Activated CD4-positive, alpha-beta T cell treated with anti-CD3 and anti-CD28 coated beads for 24 hours (primary cell): ENCODE measurements at regions not wholly inside any gene's neighbourhood (a gene's known extent, or its start where the extent isn't known, plus 50 kb on each side); places are given as distances from the start of the nearest gene placed in this dataset.
"Not testable (repeated sequence)": the region's sequence is repeated elsewhere in the genome, so short reads cannot be mapped to it uniquely, and the experiment has no call there.

ENCODE experiments used
- DNase-seq, 2 donors: peaks; one replicate each; pipeline ENCODE4 v3.0.0-alpha.2; 2020; ENCODE audit warnings: low read depth in 2 of 2

DNA sequence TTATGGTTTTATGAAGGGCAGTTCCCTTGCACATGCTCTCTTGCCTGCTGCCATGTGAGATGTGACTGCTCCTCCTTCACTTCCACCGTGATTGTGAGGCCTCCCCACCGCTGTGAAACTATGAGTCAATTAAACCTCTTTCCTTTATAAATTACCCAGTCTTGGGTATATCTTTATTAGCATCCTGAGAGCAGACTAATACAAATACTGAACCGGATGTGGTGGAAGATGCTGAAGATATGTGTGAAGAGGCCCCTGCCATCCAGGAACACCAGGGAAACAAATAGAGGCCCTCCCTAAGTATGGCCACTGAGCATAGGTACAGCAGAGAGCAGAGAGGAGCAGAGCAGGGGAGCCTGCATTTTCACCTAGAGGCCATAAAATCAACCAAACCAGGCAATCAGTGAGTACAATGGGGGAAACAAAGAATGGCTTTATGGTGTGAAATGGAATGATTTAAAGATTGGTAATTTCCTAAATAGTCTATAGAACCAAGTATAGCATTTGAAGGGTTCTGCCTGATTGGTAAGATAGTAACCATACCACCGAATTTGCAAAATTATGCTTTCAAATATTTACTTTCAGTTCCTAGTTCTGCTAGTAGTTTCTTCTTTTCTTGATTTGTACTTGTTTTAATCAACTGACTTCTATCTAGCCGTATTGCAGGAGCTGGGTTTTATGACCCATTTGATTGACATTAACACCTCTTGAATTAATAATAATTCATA, 421.6 kb downstream of the IRX1 start:
- no peak for DNase-seq

DNA sequence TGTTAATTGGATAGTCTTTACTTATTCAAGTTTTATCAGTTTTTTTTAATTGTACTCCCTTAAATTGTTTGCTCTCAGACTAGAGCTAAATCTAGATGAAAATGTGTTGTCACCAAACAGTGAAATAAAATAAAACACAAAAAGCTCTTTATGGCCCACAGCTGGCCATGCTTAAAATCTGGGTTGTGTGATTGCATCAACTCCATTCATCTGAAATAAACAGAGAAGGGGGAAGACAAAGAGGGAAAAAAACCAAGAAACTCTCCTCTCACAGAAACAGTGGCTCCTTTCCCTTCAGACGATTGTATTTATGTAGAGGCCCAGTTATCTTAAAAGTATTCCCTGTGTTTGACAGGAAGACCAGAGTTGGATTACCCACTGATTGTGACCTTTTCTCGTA, 422.4 kb downstream of the IRX1 start:
- DNase-seq: no peak

DNA sequence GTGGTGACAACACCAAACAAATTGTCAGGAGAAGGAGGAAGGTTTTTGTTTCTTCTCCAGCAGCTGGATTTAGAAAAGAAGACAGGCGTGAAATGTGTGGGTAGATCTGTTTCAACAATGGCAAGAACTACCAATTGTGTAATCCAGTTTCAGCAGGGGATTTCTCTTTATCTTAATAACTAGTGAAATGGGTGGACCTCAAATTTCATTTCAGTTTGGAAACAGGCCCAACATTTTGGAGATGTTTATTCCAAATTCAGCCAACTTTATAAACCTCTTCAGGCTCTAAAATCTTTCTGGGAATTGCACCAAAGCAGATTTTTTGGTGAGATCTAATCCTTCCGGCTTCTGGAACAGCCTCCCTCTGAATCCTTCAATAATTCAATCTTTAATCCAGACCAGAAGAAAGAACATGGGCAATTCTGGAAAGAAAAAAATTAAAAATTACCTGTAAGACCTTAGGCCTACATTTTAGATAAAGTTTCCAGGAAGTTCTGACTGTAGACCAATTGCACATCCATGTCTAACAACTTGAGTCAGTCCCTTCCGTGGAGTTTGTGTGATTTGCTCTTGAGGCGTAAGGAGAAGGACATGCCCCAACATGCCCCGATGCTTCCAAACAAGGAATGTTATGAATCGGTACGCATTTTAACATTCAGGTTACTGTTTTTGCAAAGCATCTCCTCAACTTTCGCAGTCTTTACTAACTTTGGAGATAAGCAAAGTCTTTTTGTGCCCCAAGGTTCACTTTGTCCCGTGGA, 423.6 kb downstream of the IRX1 start:
- DNase-seq: no peak

DNA sequence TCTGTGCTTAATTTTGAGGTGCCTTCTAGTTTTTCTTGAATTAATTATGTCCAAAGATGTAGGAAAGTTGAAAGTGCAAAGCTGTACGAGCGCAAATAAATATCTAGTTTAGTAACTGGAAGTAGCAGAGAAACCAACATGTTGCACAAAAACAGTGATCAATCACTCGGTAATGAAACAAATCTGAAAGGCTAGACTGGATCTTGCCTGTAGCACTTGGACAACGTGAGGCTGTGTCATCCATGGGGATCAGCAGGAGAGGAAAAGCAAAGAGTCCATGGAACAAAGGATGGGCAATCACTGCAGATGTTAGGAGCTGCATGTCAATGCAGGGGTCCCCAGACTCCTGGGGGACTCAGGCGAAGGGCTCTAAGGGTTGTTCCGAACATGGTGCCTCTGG, 424.2 kb downstream of the IRX1 start:
- DNase-seq: no peak

DNA sequence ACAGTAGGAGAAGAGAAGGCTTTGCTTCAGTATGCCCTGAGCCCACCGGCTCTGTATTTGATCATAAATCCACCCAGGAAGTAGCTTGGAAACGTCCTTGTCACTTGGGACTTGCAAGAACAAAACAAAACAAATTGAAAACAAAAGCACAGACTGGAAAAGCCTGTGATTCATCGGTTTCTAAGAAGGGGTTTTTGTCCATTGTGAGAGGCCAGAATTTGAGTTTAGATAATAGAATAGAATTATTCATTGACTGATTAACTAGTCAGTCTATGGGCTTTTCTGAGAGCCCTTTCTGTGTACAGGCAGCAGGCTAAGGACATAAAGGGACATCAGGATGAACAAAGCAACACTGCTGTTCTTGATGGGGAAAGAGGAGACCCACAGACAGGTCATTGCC, 424.8 kb downstream of the IRX1 start:
- DNase-seq: no peak

DNA sequence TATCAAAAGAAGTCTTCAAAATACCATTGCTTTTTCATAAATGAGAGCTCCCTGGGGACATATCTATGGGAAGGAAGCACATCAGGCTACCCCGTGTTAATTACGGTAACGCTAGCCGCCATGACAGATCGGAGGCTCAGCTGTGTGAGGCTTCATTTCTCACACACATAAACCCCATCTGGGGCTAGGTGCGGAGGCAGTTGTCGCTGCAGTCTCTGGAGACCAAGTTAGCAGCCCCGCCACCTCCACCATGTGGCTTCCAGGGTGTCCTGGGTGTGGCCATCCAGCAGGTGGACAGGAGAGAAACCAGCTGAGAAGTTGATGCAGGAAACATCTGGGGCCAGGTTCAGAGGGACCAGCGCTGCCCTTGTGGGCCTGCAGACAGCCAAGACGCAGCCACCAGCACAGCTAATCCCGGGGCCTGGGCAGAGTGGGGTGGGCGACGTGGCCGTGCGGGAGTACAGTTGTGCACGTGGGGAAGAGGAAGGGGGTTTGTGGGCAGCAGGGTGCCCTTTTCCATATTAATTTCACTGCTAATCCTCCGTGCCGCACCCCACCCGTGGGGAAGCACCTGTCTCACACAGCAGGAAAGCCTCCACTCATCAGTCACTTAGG, 426.5 kb downstream of the IRX1 start:
- no peak for DNase-seq

DNA sequence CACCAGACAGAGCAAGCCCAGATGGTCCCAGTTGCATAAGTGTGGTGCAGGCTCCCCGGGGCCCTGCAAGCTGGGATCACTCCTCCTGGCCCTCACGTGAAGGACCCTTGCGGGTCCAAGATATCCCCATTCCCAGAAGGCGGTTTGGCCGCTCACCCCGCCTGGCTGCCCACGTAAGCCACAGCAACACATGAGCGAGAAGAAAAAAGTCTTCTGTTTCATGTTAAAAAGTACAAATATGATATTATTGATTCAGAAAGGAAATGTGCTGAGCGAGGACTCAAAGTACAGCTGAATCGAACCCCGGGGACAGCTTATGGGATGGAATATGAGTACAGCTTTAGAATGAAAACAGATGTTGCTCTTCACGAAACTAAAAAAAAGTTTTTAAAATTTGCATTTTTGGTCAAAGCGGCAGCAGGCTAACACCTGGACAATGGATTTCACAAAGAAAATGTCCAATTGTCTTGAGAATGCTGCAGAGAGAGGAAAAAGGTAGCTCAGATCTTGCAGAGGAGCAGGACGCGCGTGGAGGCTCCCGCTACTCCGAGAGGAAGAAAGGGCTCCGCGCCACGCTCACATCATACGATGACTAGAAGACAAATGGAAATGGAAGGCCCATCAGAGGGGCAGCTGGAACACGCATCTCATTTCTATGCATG, 427.6 kb downstream of the IRX1 start:
- DNase-seq: no peak

DNA sequence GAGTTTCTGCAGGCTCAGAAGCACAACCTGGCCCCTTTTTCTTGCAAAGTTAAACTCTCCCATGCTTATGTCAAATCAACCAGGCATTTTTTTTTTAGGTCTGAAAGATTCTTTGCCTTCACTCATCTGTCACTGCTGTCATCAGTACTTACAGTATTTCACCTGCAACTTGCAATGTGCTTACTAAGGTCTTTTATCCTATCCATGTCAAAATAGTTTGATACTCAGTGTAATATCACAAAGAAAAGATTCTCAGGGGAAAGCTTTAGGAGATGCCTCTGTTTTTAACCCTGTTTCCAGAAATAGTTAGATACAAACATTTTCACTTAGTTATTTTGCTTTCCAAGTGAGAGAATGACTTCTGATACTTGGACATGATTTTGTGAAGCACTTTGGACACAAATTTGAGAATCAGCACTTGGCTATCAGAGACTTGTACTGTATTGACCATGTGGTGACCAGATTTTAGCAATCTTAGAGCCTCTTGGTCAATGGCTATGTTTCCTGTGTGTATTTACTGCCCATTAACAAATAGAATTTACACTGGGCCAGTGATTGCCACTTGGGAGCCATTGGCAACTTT, 428.2 kb downstream of the IRX1 start:
- no peak for DNase-seq

DNA sequence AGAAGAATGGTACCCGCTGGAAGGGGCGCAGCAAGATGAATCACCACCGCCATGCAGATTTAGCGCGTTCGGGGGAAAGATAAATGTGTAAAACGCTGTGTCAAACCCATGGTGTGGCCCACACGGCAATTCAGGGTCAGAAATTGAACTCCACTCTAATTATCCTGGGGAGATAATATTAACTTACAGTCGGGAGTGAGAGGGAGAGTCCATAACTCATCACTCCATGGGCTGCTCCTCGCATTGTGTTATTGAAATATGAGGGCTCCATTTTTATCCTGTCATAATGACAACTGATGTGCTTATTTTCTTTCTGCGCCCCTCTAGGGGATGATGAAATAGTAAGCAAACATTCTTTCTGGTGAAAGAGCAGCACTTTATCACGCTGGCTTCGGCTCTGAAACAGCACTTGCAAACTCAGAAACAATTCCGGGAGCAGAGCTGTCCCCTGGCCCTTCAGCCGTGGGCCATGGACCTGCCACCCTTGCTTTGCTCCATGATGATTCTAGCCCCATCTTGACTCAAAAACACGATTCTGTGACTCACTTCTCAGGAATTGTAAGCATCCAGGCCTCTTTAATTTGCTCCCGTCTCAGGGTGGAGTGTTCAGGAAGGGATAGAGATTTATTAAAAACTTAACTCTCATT, 431.6 kb downstream of the IRX1 start:
- no peak for DNase-seq

DNA sequence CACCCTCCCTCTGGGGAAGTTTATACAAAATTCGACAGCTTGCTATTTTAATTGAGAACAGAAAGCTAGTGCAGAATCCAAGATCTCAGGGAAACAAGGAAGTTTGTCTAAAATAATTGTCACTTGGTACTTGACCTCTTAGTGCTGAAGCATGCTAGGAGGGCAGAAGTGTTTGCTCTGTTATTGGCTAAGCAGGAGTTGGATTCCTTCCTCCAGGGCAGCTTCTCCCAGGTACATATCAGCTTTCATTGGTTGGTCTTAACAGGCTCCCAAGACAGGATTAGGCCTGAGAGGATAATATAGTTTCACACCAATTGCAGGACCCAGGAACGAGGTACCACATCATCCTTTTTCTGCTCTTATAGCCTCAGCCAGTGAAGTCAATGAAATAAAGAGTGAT, 432.8 kb downstream of the IRX1 start:
- no peak for DNase-seq

DNA sequence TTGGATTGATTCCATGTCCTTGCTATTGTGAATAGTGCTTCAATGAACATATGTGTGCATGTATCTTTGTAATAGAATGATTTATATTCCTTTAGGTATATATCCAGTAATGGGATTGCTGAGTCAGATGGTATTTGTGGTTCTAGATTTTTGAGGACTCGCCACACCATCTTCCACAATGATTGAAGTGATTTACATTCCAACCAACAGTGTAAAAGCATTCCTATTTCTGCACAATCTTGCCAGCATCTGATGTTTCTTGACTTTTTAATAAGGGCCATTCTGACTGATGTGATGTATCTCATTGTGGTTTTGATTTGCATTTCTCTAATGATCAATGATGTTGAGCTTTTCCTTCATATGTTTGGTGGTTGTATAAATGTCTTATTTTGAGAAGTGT, 437.9 kb downstream of the IRX1 start:
- not testable (repeated sequence) for DNase-seq

DNA sequence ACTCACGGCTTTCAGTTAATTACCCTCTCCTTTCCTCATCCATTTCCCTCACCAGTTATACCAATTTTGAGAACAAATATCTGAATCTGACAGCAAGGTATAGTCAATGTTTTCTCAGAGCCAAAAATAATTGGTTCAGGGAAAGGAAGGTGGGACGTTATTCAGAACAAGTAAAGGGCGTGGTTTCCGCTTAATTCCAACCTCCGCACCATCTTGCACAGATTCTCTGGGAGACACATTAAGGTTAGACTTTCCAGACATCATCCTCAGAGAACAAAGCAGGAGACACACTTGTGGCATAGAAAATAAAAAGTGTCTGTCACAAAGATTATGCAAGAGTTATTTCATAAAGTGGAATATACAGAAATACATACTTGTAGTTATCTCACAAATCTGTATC, 441.2 kb downstream of the IRX1 start:
- no peak for DNase-seq

DNA sequence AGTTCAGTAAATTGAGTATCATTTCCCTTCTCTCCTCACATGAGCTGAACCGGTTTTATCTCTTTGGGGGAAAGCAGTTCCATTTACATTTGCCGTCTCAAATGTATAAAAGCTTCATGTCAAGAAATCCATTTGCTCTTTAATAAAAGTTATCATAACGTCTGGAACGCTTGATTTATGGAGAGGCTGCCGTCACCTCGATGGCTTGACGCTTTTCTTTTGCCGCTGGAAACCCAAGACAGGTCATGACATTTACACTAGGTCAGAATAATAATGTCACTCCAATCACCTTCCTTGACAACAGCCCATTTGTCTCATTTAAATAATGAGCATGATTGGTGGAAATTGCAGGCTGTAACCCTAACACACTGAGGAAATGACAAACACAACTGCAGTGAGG, 443.4 kb downstream of the IRX1 start:
- no peak for DNase-seq

DNA sequence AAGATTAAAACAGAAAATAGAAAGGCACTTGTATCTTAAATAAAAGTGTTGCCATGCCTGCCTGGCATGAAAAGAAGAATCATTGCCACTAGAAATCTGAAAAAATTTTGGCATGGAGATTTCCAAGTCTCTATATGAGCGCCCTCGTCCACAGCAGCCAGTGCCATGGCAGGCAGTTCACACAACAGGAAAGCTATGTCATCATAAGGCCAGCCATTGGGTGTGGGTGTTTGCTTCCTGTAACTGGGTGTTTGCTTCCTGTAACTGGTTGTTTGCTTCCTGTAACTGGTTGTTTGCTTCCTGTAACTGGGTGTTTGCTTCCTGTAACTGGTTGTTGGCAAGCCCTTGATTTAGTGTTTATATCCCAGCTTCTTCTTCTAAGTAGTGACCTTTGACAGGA, 446.7 kb downstream of the IRX1 start:
- no peak for DNase-seq

DNA sequence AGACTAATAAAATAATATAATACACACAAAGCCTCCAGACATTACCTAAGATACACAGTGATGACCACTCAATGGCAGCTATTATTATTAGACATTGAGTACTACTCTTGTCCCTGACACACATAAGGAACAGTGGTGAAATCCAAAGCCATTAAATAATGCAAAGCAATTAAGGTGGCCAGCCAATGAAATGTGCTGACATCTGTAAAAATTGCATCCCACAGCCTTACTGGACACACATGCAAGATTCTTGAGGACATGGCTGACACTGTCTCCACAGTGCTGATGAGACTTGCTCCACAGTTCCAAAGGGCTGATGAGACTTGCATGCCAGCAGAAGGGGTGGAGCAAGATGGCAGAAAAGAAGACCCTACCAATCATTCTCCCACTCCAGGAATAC, 447.5 kb downstream of the IRX1 start:
- no peak for DNase-seq

DNA sequence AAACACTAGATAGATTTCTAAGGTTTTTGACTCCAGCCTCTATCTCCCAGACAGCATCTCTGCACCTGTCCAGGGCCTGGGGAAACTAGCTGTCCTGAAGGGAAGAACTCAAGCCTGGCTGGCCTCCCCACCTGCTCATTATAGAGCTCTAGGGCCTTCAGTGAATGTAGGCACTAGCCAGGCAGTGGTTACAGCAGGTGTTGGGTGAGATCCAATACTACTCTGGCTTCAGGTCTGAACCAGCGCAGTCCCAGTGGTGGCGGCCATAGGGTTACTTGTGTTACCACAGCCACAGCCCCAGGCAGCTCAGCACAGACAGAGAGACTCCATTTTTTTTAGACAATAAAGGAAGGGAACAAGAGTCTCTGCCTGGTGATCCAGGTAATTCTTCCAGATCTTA, 449.2 kb downstream of the IRX1 start:
- DNase-seq: no peak

DNA sequence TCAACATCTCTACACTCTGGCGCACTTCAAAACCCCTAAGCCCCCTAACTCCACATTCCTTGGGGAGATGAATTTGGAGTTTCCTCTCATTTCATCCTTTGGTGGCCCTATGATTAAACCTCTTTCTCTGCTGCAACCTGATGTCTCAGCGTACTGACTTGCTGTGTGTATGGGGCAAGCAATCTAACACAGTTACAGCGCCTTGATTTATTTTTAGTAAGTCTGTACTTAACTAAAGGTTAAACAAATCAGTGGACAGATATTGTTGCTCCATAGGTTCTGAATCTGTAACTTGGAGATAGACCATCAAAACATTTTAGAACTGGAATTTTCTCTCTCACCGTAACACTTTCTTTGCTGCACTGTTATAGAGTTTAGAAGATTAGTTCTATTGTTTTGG, 452.8 kb downstream of the IRX1 start:
- no peak for DNase-seq

DNA sequence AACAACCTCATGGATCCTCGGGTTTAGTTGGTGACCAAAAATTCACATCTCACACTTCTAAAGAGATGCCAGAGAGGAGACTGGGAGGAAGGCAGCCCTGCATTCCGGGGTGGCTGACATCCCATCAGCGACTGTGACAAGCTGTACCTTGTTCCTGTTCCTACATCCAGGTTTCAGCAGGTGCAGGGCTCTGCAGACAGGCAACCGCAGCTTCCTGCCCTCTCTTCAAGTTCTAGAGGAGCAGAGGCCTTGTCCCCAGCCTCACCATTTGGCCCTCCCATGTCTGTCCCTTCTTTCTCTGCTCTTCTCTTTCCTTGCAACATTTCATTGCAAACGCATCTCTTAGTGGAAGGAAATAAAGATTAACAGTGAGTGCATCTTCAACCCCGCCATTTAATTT, 454.6 kb downstream of the IRX1 start:
- no peak for DNase-seq

DNA sequence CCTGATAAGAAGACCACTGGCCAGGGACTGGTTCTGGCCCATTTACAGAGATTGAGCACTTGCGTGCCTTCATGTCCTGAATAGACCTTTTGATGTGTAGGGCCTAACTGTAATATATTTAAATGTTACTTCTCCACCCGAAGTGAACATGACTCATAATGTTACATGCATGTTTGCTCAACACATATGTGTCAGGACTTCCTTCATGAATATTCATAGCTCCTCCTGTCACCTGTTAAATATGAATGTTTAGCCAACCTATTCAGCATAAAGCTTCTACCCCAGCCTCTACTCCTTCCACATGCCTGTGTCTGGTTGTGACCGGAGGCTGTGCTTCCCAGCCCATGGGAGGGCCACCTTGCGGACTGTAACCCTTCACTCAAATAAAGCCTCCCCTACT, 457.5 kb downstream of the IRX1 start:
- DNase-seq: no peak

DNA sequence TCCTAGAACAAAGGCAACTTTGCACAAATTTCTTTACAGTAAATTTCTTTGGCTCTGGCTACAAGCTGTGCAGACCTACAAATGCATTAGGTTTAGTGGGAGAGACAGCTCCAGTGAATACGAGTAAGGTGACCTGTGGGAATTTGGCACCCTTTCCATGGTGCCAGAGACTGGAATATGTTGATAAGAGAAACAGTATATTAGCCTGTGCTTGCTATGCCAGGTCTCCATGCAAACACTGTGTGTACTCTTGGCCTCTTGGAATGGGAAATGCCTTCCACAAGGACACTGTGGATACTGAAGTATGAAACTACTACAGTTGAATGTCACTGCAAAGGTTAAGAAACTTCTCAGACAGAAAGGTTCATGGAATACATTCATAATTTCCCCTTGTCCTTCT, 458.5 kb downstream of the IRX1 start:
- DNase-seq: no peak

DNA sequence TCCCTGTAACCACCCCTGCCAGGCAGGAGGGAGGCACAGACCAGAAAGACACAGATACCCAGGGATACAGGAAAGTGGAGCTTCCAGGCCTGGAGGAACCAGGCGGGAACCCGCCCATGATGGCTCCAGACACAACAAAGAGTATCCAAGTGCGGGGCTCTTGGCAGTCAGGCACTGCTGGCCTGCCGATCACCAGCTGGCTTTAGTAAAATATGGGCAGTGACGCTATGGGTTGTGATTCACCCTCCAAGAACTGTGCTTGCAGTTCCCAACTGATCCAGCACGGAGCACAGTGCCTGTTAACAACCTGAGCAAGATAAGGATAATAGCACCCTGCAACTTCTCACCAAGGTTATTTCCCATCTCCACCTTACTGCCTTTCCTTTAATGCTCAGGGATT, 463.3 kb downstream of the IRX1 start:
- no peak for DNase-seq
